Hippocampal formation (tissue), 2 donors: ENCODE measurements at regions not wholly inside any gene's neighbourhood (a gene's known extent, or its start where the extent isn't known, plus 50 kb on each side); places are given as distances from the start of the nearest gene placed in this dataset.

Experiments used
- DNase-seq, 2 donors: peaks; one replicate each; lab custom pipeline; 2025; lab: John Stamatoyannopoulos, UW

DNA sequence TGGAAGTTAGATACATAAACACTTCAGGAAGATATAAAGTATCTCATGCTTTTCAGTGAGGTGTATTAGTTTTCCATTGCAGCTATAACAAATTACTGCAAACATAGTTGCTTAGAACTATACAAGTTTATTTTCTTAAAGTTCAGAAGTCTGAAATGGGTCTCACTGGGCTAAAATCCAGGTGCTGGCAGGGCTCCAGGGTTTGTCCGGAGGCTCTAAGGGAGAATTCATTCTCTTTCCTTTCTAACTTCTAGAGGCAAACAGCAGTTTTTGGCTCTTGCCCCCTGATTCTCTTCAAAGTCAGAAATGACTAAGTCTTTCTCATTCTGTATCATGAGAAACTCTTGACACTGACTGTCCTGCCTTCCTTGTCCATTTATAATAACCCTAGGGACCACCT, 138.8 kb downstream of the AASDHPPT start:
- DNase-seq = no peak

DNA sequence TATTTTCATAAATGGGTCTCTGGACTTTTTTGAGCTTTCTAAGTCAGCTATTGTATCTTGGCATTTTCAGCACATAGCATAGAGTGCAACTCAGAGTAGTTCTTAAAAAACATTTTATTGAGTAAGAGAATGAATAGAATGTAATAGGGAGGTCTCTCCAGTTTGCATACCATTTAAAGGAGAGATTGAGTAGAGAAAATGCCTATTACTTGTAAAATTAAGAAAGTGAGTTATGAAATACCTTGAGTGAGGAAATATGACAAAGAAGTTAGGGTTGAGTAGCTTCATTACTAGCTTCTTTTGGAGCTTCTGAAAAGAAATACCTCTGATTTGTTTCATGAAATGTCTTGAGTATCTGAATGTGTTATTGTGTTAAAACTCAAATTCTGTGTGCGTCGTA, 140.0 kb downstream of the AASDHPPT start:
- no peak for DNase-seq

DNA sequence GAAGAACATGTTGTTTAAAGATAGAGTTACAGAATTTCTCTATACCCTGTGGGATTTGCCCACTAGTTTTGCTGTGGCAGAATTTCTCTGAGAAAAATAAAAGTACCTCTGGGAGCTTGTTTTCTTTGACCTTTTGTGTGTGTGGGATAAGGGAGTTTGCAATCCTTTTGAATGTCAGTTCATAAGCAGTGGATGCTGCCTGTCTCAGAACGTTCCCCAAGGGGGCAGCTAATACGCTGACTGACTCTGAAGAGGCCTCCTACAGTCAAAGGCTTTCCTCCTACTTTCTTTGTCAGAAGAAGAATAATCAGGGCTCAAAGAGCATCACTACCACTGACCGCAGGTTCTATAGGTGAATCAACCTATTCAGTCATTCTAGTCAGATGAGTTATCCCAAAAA, 140.6 kb downstream of the AASDHPPT start:
- no peak for DNase-seq

DNA sequence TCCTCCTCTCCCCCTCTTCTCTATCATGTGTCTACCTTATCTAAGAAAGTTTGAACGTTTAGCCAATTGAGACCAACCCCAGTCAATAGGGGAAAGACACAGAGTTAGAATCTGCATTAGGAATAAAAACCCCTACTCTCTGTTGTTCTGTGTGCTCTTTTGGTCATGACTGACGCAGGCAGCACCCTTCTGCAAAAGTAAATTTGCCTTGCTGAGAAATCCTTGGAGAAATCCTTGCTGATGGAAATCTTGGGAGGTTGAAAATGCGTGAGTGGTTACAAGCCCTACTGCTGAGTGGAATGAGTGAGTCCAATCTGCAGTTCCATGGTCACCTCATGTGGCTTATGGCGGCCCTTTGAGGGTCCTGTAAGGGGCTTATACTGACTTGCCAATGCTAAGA, 145.2 kb downstream of the AASDHPPT start:
- no peak for DNase-seq

DNA sequence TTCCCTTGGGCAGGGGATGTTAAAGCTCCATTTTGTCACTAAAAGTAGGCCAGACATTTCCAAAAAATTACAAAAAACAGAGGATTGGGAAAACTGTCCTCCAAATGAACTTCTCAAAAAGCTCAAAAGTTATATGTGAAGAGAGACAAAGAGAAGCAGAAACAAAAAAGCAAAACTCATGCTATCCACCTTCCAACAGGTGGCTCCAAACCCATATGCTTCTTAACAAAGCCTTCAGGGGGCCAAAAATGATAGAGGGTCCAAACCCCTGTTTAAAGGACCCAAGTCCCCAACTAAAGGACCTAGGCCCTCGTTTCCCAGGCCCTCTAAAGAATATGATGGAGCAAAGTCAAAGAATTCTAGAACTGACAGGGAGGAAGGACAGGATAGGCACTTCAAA, 146.7 kb downstream of the AASDHPPT start:
- DNase-seq = no peak

DNA sequence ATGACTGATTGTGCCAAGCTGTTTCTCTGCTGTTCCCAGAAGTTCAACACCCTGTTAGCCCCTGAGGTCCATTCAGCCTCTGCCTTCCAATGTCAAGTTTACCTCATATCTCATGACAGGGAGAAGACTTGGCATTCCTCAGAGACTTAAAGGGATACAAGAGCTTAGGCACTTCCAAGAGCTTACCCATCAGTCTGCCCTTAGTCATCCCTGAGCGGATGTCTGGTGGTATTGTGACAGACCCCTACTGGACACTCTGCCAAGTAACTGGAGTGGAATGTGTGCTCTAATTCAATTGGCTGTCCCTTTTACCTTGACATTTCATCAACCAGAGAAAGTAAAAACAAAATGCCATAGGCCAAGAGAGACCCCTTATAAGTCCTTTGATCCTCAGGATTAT, 151.5 kb downstream of the AASDHPPT start:
- no peak for DNase-seq

DNA sequence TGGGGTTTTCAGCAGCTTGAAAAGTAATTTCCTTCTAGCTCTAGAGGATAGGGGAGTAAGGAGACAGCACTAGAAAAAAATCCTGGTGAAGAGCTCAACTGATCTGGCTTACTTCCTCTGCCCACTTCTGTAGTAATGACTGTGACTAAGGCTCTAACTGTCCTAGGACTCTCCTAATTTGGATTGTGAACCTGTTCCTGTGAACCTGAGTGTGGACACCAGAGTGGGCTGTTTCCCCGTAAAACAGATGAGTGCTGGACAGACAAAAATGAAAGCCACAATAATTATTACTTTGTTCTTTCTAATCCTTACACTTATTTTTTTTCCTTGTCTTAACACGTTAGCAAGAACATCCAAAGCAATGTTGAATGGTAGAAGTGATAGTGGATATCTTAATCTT, 154.1 kb downstream of the AASDHPPT start:
- no peak for DNase-seq

DNA sequence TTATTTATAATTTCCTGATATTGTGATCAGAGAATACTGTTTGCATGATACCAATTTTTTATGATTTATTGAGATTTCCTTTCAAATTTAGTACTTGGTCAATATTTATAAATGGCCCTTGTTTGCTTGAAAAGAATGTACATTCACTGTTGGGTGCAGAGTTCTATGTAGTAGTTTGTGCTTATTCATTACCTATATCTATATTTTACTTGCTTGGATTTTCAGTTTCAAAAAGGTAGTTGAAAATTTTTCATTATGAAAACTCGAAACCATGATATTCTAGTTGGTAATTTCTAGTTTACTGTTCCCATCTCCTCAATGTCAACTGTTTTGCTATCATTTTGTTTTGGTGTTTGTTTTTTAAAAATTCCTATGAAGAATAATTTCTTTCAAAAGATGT, 155.7 kb downstream of the AASDHPPT start:
- no peak for DNase-seq

DNA sequence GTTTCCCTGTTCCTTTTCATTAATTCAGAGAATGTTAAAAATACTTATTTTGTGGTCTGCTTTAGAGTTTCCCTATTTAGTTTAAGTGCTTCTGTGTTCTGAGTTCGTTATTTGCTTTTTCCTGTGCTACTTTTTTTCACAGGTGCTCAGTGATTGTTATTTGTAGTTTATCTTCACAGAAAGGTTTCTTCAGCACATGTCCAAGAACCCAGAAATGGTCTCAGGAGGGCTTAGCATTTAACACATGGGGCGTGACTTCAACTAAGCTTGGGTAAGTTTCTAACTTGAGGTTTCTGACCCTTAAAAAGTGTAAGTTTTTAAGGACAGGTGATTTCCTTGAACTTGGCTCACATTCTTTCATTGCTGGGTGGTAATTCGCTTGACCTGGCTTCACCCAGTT, 157.3 kb downstream of the AASDHPPT start:
- DNase-seq = no peak

DNA sequence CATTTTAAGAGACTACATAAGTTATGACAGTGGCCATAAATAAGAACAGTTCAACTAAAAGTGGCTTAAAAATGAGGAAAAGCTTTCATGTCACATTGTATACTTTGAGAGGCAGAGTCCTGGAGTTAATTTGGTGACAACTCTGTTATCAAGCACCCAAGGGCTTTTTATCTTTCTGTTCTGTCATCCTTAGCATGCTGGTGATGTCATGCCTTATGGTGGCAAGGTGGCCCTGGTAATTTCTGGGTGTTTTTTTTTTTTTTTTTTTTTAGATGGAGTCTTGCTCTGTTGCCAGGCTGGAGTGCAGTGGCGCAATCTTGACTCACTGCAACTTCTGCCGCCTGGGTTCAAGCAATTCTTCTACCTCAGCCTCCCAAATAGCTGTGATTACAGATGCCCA, 158.8 kb downstream of the AASDHPPT start:
- no peak for DNase-seq

DNA sequence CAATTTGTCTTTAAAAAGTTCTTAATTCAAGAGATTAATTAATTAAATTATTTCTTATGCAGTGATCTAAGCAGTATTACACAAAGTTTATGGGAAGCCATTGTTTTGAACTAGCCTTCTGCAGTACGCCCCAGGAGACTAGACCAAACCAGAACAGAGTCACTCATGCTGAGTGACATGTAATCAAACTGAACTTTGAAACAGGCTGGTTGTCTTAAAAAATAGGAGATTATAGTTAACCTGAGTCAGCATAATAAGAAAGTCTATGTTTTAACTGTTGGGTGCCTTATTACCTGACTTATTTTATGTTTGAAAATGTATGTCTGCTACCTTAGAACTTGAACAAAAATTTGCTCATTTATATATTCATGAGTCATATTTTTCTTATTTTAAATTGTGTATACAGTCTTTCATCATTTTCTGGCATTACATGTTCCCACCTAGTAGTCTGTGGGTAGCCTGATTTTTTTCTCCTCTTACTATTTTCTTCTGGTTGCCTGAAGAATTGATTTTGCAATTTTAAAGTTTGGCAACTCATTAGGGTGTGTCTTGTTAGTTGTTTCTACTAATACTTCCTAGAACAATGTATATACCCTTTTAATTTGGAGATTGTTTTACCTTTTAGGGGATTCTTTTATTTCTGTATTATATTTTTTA, 161.4 kb downstream of the AASDHPPT start:
- no peak for DNase-seq

DNA sequence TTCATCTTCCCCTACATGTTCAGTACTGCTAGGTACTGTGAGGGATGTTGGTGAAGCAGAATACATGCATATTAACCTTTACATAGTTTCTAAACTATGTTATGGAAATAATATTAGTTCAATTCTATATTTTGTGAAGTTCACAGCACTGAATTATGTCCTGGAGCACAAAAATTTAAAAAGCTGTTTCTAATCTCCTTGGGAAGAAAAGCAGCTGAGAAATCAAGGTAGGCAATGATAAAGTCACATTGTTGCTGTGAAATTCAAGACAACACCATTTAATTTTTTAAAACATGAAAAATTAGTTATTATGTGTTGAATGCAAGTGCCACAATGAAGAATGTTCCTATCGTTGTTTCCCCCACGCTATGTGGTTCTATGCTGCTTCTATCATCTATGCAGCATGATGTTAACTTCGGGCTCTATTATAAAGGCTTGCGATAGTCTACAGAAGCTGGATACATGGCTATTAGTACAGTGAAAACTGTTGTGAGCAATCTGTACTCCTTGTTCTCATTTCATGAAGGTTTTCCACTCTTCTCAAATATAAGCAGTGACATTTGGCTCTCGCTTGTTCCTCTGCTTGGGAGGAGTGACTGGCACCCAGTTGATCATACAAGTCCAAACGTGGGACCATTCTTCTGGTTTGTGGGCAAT, 164.3 kb downstream of the AASDHPPT start:
- DNase-seq = no peak

DNA sequence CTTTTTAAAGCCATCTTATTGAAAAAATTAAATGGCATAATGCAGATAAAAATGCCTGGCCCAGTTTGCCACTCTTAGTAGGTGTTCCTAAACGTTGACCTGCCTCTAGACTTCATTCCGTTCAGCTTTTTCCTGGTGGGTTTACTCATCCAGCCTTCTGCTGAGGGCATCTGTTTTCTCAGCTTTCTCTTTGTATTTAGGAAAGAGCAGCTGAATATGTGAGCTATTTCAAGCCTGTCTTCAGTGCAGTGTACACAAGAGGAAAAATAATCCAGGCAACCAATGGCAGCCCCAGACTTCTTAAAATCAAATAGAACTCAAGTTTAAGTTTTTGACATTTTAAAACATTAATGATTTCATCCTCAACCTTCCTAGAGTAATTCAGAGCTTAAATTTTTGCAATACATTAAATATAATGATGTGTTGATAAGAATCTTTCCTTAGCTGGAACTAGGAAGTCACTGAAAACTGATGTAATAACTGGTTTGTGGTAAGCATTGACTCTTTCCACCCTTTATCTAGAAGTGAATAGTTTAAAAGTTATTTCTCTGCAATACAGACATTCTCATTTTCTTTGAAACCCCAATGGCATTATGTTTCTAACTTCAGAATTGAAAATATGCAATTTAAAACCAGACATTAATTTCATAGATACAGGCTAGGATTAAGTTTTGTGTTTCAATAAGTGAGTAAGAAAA, 165.4 kb downstream of the AASDHPPT start:
- peak in 1 of 2 donors; percentile 39 for DNase-seq

DNA sequence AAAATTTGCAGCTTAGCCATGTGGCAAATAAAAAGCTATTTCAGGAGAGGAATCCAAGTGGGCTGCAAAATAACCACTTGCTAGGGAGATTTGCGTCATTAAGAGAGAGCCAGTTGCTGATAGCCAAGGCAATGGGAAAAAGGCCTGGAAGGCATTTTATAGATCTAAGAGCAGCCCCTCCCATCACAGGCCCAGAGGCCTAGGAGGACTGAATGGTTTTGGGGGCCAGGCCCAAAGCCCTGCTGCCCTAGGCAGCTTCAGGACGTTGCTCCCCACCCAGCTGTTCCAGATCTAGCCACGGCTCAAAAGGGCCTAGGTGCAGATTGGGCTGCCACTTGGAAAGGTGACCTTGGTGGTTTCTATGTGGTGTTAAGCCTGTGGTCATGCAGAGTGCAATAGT, 169.0 kb downstream of the AASDHPPT start:
- no peak for DNase-seq

DNA sequence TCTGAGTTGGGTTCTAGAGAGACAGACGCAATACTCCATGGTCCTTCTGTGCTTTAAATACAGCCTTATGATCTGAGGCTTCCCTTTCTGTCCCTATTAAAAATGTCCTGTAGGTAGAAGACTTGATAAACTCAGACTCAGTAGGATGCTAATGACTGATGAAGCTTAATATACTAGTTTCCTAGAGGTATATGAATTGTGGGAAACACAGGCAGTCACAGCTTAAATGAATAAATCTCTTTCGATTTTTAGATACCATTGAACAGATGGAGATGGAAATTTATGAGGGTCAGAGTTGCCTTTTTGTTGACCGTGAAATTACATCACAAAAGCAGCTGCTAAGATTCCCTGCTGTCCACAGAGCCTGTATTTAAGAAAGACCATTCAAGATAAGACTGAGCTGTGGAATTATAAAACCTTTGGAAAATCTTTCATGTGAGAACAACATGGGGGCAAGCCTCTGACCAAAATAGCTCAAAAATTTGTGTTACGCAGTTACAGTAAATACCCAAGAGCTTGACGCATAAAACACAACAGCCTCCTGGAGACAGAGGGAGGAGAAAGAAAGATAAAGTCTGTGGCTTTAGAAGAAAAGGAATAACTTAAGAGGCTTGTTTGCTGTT, 172.3 kb downstream of the AASDHPPT start:
- DNase-seq = no peak

DNA sequence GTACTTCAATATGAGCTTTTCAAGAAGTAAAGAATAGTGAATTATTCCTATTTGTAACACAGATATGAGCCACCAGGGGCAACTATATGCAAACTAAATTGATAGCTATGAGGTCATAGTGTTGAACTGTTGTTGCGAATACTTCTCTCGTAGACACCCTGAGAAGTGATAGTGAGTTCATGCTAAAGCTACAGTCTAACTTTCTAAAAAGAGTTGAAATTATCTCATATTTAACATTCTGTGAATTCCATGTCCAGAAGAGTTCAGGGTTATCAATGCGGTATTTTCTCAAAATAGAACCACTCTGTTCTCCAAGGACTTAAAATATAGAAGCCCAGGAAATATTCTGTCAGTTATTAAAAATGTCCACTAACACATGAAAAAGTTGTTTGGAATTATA, 185.4 kb downstream of the AASDHPPT start:
- DNase-seq = no peak

DNA sequence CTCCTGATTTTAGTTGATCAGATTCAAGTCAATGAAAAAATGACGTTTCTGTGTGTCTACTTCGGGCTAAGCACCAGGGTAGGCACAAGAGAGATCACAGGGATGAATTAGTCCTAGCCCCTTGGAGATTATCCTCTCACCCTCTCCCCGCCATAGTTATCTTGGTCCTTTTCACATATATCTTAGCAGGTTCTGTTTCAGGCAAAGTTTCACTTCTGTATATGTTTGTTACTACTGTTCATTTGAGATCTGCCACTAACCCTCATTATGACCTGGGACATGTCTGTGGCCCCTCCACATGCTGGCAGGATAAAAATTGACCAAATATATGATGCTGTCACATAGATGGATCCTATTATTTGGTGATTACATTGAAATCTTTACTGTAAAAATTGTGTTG, 186.1 kb downstream of the AASDHPPT start:
- no peak for DNase-seq

DNA sequence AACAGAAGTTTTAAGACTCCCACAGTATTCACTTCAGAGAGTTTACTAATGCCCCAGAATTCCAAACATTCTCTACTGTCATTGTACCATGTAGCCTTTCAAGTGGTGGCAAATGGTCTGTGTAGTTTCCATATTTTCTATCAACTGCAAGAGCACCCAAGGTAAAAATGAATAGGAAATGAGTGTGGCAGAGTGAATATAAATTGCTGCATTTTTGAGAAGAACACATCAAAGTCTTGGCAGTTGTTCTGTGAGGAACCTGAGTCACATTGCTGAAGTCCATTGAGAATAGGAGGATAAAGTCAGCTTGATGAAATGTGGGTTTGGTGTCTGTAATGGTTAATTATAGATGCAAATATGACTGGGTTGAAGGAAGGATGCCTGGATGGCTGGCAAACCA, 193.6 kb downstream of the AASDHPPT start:
- no peak for DNase-seq

DNA sequence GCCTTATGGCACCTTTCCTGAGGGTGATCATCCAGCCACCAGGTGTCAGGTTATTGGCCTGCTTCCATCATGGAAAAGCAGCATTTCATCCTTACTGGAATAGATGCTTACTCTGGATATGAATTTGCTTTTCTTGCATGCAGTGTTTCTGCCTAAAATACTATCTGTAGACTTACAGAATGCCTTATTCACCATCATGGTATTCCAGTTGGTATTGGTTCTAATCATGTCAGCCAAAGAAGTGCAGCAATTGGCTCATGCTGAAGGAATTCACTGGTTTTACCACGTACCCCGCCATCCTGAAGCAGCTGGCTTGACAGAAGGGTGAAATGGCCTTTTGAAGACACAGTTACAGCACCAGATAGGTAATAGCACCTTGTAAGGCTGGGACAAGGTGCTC, 194.2 kb downstream of the AASDHPPT start:
- DNase-seq = no peak

DNA sequence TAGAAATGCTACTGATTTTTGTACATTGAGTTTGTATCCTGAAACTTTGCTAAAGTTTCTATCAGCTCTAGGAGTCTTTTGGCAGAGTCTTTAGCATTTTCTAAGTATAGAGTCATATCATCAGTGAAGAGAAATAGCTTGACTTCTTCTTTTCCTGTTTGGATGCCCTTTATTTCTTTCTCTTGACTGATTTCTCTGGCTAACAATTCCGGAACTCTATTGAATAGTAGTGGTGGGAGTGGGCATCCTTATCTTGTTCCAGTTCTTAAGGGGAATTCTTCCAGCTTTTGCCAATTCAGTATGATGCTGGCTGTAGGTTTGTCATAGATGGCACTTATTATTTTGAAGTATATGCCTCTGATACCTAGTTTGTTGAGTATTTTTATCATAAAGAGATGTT, 197.7 kb downstream of the AASDHPPT start:
- no peak for DNase-seq

DNA sequence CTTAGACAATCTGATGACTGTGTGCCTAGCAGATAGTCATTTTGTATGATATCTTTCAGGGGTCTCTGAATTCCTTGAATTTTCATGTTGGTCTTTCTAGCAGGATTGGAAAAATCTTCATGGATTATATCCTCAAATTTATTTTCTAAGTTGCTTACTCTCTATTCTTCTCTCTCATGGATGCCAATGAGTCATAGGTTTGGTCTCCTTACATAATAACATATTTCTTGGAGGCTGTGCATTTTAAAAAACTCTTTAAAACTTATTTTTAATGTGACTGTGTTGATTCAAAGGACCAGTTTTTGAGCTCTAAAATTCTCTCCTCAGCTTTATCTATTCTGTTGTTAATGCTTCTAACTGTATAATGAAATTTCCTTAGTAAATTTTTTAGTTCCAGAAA, 198.7 kb downstream of the AASDHPPT start:
- no peak for DNase-seq

DNA sequence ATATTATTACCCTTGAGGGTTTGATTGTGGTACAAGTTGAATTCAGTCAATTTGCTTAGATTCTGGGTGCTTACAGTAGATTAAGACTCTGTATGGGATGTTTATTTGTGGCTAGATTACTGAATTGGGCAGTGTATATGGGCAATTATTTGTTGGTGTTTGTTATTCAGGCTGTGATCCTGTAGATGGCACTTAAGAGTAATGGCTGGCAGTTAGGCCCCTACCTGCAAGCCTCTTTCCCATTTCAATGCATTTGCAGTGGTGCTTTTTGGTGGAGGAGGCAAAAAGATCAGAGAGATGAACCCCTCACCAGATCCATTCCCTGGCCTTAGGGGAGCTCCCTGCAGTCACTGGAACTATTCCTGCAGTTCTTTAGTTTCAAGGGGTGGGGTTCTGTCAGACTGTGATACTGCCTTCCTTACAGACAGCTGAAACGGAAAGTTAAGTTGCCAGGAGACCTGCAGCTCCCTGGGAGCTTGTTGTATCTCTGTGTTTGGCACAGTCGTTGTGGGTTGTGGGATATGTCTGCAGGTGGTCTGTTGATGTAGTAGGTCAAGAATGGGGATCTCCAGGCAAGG, 199.5 kb downstream of the AASDHPPT start:
- DNase-seq = no peak

DNA sequence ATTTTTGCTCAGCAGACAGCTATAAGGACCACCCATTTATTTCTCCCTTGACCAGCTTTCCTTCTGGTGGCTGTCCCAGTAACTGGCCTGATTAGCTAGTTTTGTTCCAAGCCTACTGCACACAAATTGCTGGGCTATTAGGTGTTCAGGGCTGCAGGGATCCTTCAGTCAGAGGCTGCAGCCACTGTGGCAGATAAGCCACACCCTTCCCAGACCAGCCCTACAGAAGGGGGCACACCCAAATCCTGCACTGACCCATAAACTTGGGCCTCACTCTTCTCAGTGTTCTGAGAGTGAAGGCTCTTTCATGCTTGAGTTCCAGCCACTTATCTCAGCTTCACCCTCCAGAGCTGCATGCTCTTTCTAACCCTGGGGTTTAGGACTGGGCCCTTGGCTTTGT, 200.0 kb downstream of the AASDHPPT start:
- no peak for DNase-seq
